Gastrocnemius medialis (tissue), 4 donors: ENCODE measurements at regions not wholly inside any gene's neighbourhood (a gene's known extent, or its start where the extent isn't known, plus 50 kb on each side); places are given as distances from the start of the nearest gene placed in this dataset.

Experiments used
- POLR2A ChIP-seq, 2 donors: fragments of 450-650 bp; IDR thresholded peaks; one replicate each; pipeline ENCODE4 v1.6.1; 2017; ENCODE audit warnings: antibody characterized with exemption in 2 of 2, mild to moderate bottlenecking in 2 of 2, moderate library complexity in 2 of 2
- TF ChIP-seq, protein P1 (sequence below), 5 experiments: fragments of 450-650 bp in 3 of 5; fragments of 200-600 bp in 2 of 5; sonication (generic) in 2 of 5; IDR thresholded peaks in 4 of 5; conservative IDR thresholded peaks in 1 of 5; 1 replicate in 4 of 5; 2 replicates in 1 of 5; pipeline ENCODE4 v1.5.1; 2016 to 2019; ENCODE audit warnings: antibody characterized with exemption in 5 of 5, mild to moderate bottlenecking in 3 of 5, moderate library complexity in 3 of 5

GRCh38 chr4:66212489-66212888 lies 542.2 kb upstream of the EPHA5 start:
- TF ChIP-seq, protein P1, sequence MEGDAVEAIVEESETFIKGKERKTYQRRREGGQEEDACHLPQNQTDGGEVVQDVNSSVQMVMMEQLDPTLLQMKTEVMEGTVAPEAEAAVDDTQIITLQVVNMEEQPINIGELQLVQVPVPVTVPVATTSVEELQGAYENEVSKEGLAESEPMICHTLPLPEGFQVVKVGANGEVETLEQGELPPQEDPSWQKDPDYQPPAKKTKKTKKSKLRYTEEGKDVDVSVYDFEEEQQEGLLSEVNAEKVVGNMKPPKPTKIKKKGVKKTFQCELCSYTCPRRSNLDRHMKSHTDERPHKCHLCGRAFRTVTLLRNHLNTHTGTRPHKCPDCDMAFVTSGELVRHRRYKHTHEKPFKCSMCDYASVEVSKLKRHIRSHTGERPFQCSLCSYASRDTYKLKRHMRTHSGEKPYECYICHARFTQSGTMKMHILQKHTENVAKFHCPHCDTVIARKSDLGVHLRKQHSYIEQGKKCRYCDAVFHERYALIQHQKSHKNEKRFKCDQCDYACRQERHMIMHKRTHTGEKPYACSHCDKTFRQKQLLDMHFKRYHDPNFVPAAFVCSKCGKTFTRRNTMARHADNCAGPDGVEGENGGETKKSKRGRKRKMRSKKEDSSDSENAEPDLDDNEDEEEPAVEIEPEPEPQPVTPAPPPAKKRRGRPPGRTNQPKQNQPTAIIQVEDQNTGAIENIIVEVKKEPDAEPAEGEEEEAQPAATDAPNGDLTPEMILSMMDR (IDR thresholded peaks at IDR 0.05 in 4 of 5, conservative IDR thresholded peaks at IDR 0.05 in 1 of 5): no peak
- no peak for TF ChIP-seq POLR2A (IDR thresholded peaks at IDR 0.05)
